ENCODE measurements at regions not wholly inside any gene's neighbourhood (a gene's known extent, or its start where the extent isn't known, plus 50 kb on each side); places are given as distances from the start of the nearest gene placed in this dataset.

GRCh38 chr7:88449410-88449809 is 142.7 kb upstream of the STEAP4 start (continued):
- no peak for TF ChIP-seq ZNF462 (CRISPR knock-in tag; IDR thresholded peaks at IDR 0.05)
- TF ChIP-seq ZNF114 (CRISPR knock-in tag; IDR thresholded peaks at IDR 0.05), result no peak
- no peak for TF ChIP-seq NANOG (IDR thresholded peaks at IDR 0.05; ENCODE audit: borderline replicate concordance)
- TF ChIP-seq ZNF331 (CRISPR knock-in tag; IDR thresholded peaks at IDR 0.05; ENCODE audit: low read depth), result no peak
- no peak for TF ChIP-seq EZH2 (IDR thresholded peaks at IDR 0.05; ENCODE audit: low read depth, unreplicated experiment)
- no peak for TF ChIP-seq CREB1 (CRISPR knock-in tag; IDR thresholded peaks at IDR 0.05; ENCODE audit: low read depth)
- no peak for TF ChIP-seq JUNB (IDR thresholded peaks at IDR 0.05; ENCODE audit: unreplicated experiment)
- TF ChIP-seq CTCF (conservative IDR thresholded peaks at IDR 0.05; ENCODE audit: low read depth in 2 of 2), result no peak
- no peak for TF ChIP-seq ETS1 (IDR thresholded peaks at IDR 0.05)
